ENCODE measurements at regions not wholly inside any gene's neighbourhood (a gene's known extent, or its start where the extent isn't known, plus 50 kb on each side); places are given as distances from the start of the nearest gene placed in this dataset.

DNA sequence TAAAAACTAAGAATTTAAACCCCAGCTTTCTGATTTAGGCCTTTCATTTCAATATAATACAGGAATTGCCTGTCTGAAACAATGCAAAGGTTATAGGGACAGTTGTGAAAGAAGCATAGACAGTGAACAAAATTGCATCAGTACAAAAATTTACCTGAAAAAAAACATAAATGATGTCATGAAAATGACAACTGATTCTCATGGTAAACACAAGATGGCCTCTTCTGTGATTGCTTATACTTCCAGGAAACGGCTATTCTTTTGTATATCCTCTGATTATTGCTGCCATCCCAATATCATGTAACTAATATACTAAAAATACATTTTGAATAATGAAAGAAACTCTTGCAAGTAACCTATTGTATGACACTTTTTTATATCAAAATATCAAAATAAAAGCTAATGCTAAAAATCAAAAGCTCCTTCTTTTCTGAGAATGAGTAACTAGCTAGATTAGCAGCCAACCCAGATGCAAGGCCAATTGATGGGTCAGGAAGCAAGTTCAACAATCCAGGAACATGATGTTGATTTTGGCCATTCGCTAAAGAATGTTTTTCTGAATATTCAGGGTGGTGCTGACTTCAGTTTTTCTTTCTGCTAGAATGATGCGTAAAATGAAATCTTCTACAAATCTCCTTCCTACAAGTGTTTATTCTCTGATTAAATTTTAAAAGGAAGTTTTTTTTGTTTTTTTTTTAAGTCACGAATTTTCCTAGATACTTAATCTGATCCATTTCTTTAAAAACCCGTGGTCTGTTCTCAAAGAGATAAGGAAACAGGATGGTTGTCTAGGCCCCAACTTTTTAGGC lies 83.6 kb downstream of the ALX1 start:
- no peaks in the 10 kb centered on the region for H3F3A ChIP-seq (ENCODE audit: low read depth)
- no peaks in the 10 kb centered on the region for H3K36me3 ChIP-seq
- no peaks in the 10 kb centered on the region for H3K27me3 ChIP-seq
- TF ChIP-seq, protein P1, sequence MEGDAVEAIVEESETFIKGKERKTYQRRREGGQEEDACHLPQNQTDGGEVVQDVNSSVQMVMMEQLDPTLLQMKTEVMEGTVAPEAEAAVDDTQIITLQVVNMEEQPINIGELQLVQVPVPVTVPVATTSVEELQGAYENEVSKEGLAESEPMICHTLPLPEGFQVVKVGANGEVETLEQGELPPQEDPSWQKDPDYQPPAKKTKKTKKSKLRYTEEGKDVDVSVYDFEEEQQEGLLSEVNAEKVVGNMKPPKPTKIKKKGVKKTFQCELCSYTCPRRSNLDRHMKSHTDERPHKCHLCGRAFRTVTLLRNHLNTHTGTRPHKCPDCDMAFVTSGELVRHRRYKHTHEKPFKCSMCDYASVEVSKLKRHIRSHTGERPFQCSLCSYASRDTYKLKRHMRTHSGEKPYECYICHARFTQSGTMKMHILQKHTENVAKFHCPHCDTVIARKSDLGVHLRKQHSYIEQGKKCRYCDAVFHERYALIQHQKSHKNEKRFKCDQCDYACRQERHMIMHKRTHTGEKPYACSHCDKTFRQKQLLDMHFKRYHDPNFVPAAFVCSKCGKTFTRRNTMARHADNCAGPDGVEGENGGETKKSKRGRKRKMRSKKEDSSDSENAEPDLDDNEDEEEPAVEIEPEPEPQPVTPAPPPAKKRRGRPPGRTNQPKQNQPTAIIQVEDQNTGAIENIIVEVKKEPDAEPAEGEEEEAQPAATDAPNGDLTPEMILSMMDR (IDR thresholded peaks at IDR 0.05), result no peak
- TF ChIP-seq EZH2phosphoT487 (IDR thresholded peaks at IDR 0.05) (no peak), EZH2 (IDR thresholded peaks at IDR 0.05) (no peak)
- H3K4me3 Mint-ChIP-seq, result no peak overlapping the region
- no peak overlapping the region for H3K27ac ChIP-seq
- H3K4me1 Mint-ChIP-seq, result no peaks in the 10 kb centered on the region
- no peak for DNase-seq (ENCODE audit: low spot score)
- no peak overlapping the region for H3K27ac Mint-ChIP-seq
- H2AFZ ChIP-seq (replicated peaks), result no peak overlapping the region
- H3K36me3 Mint-ChIP-seq, result no peaks in the 10 kb centered on the region
- no peaks in the 10 kb centered on the region for H4K20me1 ChIP-seq (ENCODE audit: low read depth)
- no peaks in the 10 kb centered on the region for H3K9me3 Mint-ChIP-seq
- no peak overlapping the region for H3K4me2 ChIP-seq
- no peaks in the 10 kb centered on the region for H3K4me1 ChIP-seq
- no peaks in the 10 kb centered on the region for H3K27me3 Mint-ChIP-seq (ENCODE audit: insufficient read depth, low read depth)
- H3K9ac ChIP-seq, result no peak overlapping the region
- H3K9me3 ChIP-seq (ENCODE audit: low read depth), result no peaks in the 10 kb centered on the region
- no peak overlapping the region for H3K4me3 ChIP-seq
- H3K79me2 ChIP-seq (ENCODE audit: low read depth), result no peaks in the 10 kb centered on the region

DNA sequence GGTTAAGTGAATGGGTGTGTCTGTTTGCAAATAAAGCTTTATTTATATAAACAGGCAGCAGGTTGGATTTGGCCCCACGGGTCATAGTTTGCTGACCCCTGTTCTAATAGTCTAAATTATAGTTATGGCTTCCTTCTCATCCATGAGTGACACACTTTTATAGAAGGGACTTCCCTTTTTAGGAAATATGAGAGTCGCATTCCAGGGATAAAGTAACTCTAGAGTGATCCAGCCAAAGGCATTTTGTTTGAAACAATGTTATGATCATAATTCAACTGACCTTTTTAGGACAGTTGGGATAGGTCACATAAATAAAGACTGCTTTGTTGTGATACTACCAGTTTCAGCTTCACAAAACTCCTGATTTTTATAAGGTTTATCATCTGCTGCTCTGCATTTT lies 87.9 kb downstream of the ALX1 start:
- Histone ChIP-seq H3K27me3 (no peaks in the 10 kb centered on the region), H3K9me3 (ENCODE audit: low read depth) (no peaks in the 10 kb centered on the region), H3K9ac (no peak overlapping the region), H3K36me3 (no peaks in the 10 kb centered on the region), H2AFZ (replicated peaks) (no peak overlapping the region), H3K4me1 (no peaks in the 10 kb centered on the region), H3K79me2 (ENCODE audit: low read depth) (no peaks in the 10 kb centered on the region), H3K27ac (no peak overlapping the region), H4K20me1 (ENCODE audit: low read depth) (no peaks in the 10 kb centered on the region), H3F3A (ENCODE audit: low read depth) (no peaks in the 10 kb centered on the region), H3K4me3 (no peak overlapping the region), H3K4me2 (no peak overlapping the region)
- no peaks in the 10 kb centered on the region for H3K27me3 Mint-ChIP-seq (ENCODE audit: insufficient read depth, low read depth)
- TF ChIP-seq, protein P1 (IDR thresholded peaks at IDR 0.05), result no peak
- TF ChIP-seq EZH2 (IDR thresholded peaks at IDR 0.05) (no peak), EZH2phosphoT487 (IDR thresholded peaks at IDR 0.05) (no peak)
- H3K27ac Mint-ChIP-seq, result no peak overlapping the region
- no peak for DNase-seq (ENCODE audit: low spot score)
- no peak overlapping the region for H3K4me3 Mint-ChIP-seq
- no peaks in the 10 kb centered on the region for H3K36me3 Mint-ChIP-seq
- H3K9me3 Mint-ChIP-seq, result no peaks in the 10 kb centered on the region
- H3K4me1 Mint-ChIP-seq, result no peaks in the 10 kb centered on the region

DNA sequence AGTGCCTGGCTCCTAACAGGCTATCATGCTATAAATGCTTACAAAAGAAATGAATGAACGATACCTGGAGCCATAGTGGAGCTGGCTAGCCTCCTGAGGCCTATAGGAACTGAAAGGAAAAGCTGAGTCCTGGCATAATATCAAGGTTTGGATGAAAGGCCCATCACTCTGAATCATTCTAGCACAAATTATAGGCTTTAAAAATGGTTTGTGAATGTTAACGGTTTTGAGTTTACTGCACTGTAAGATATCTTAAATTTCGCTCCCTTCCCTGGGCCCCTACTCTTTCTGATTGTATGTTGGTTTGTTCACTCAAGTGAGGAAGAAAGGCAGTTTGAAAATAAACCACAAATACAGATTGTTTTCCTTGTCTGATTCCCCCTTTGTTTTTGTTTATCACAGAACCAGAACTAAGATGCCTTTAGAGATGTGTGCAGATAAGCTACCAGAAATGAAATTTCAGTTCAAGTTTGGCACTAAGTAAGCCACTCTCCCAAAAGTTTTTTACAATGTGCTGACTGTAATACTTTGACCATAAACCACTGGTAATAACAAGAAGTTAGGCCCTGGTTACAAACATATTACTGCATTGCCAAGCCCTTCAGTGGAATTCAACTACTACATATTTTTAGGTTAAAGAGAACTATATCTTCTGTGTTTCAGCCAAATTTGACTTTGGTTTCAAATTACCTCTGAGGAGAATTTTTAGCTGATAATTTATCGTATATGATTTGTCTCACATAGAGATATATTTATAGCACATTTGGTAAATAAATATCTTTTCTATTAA lies 89.5 kb downstream of the ALX1 start:
- Histone ChIP-seq H3K36me3 (no peaks in the 10 kb centered on the region), H3F3A (ENCODE audit: low read depth) (no peaks in the 10 kb centered on the region), H3K27ac (no peak overlapping the region), H4K20me1 (ENCODE audit: low read depth) (no peaks in the 10 kb centered on the region), H3K9ac (no peak overlapping the region), H3K4me2 (no peak overlapping the region), H2AFZ (replicated peaks) (no peak overlapping the region), H3K27me3 (no peaks in the 10 kb centered on the region), H3K4me3 (no peak overlapping the region), H3K4me1 (no peaks in the 10 kb centered on the region), H3K9me3 (ENCODE audit: low read depth) (no peaks in the 10 kb centered on the region), H3K79me2 (ENCODE audit: low read depth) (no peaks in the 10 kb centered on the region)
- H3K4me3 Mint-ChIP-seq, result no peak overlapping the region
- H3K9me3 Mint-ChIP-seq, result no peaks in the 10 kb centered on the region
- no peaks in the 10 kb centered on the region for H3K4me1 Mint-ChIP-seq
- no peak for DNase-seq (ENCODE audit: low spot score)
- no peak overlapping the region for H3K27ac Mint-ChIP-seq
- TF ChIP-seq EZH2 (IDR thresholded peaks at IDR 0.05) (no peak), EZH2phosphoT487 (IDR thresholded peaks at IDR 0.05) (no peak)
- TF ChIP-seq, protein P1 (IDR thresholded peaks at IDR 0.05), result no peak
- H3K27me3 Mint-ChIP-seq (ENCODE audit: insufficient read depth, low read depth), result no peaks in the 10 kb centered on the region
- no peaks in the 10 kb centered on the region for H3K36me3 Mint-ChIP-seq

All from neural progenitor cell (in vitro differentiated cells).